RWPE1 (cell line): ENCODE measurements at regions not wholly inside any gene's neighbourhood (a gene's known extent, or its start where the extent isn't known, plus 50 kb on each side); places are given as distances from the start of the nearest gene placed in this dataset.

Source experiments
- CTCF ChIA-PET: fragments of 350-600 bp; sonication (Branson Sonifier 250); formaldehyde crosslinking; extraction: SDS; loops from one replicate; lab custom pipeline; 2021; lab: Yijun Ruan, JAX
- POLR2A ChIA-PET: fragments of 400-600 bp; formaldehyde crosslinking; extraction: SDS; loops from one replicate; lab custom pipeline; 2020; ENCODE audit warnings: antibody characterized with exemption; ENCODE audit not compliant: low non-redundant PET; lab: Yijun Ruan, JAX
- DNase-seq: peaks from one replicate; pipeline ENCODE4 v3.0.0; 2012; ENCODE audit warnings: low spot score
- H3K27ac ChIP-seq: fragments of 450-650 bp; 2 replicates; pipeline ENCODE4 v1.5.1; 2017
- TF ChIP-seq, protein P1 (sequence below): fragments of 450-650 bp; conservative IDR thresholded peaks from 2 replicates; pipeline ENCODE4 v1.5.1; 2017; ENCODE audit warnings: low read depth, mild to moderate bottlenecking

DNA sequence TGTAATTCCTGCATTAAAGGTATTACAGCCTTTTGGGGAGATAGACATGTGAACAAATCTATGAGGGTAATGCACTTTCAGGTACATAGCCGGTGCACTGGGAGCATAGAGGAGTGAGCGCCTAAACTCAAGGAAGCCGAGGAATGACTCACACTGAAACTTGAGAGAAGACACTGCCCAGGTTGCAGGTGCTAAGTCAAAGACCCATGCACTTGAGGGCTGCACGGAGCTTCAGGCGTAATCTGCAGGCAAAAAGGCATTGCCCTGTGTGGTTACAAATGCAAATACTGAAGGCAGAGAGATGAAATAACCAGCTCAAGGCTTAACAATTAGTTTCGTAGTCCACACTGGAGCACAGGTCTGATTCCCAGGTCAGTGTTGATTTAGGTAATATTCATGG, 51.0 kb upstream of the OSBPL3 start:
- H3K27ac ChIP-seq: no peak overlapping the region
- POLR2A ChIA-PET: no interaction called here
- DNase-seq: no peak
- TF ChIP-seq, protein P1, sequence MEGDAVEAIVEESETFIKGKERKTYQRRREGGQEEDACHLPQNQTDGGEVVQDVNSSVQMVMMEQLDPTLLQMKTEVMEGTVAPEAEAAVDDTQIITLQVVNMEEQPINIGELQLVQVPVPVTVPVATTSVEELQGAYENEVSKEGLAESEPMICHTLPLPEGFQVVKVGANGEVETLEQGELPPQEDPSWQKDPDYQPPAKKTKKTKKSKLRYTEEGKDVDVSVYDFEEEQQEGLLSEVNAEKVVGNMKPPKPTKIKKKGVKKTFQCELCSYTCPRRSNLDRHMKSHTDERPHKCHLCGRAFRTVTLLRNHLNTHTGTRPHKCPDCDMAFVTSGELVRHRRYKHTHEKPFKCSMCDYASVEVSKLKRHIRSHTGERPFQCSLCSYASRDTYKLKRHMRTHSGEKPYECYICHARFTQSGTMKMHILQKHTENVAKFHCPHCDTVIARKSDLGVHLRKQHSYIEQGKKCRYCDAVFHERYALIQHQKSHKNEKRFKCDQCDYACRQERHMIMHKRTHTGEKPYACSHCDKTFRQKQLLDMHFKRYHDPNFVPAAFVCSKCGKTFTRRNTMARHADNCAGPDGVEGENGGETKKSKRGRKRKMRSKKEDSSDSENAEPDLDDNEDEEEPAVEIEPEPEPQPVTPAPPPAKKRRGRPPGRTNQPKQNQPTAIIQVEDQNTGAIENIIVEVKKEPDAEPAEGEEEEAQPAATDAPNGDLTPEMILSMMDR: no peak
- CTCF ChIA-PET: no interaction called here
